Cardiac muscle cell (in vitro differentiated cells and primary cell): ENCODE measurements at regions not wholly inside any gene's neighbourhood (a gene's known extent, or its start where the extent isn't known, plus 50 kb on each side); places are given as distances from the start of the nearest gene placed in this dataset.

Experiments used
- DNase-seq, 2 donors: peaks; one replicate each; pipeline versions ENCODE4 v3.0.0 to v3.0.0-alpha.2; 2010 to 2017; ENCODE audit warnings: low read depth in 1 of 2, low spot score in 1 of 2
- H3K27ac ChIP-seq: fragments of 200-600 bp; sonication (generic); 2 replicates; pipeline ENCODE4 v1.5.1; 2016
- H3K27me3 ChIP-seq: fragments of 200-600 bp; sonication (generic); 2 replicates; pipeline ENCODE4 v1.6.0; 2016; ENCODE audit warnings: control low read depth
- H3K36me3 ChIP-seq: fragments of 200-600 bp; sonication (generic); 2 replicates; pipeline ENCODE4 v1.5.1; 2016; ENCODE audit warnings: control low read depth
- H3K4me1 ChIP-seq: fragments of 200-600 bp; sonication (generic); 2 replicates; pipeline ENCODE4 v1.8.1; 2017; ENCODE audit warnings: low read depth, mild to moderate bottlenecking, mixed run types
- H3K4me3 ChIP-seq: fragments of 200-600 bp; sonication (generic); 2 replicates; pipeline ENCODE4 v1.5.1; 2016; ENCODE audit warnings: mild to moderate bottlenecking
- H3K9me3 ChIP-seq: fragments of 200-600 bp; sonication (generic); 2 replicates; pipeline ENCODE4 v1.5.1; 2017; ENCODE audit warnings: low read depth, mild to moderate bottlenecking, control low read depth
- CTCF ChIP-seq: IDR thresholded peaks from 2 replicates; pipeline ENCODE4 v1.5.1; 2012; ENCODE audit warnings: low read depth, mild to moderate bottlenecking, low read length

- H3K27me3 ChIP-seq: no peaks in the 10 kb centered on the region
- no peaks in the 10 kb centered on the region for H3K9me3 ChIP-seq
- no peak overlapping the region for H3K4me3 ChIP-seq
- TF ChIP-seq CTCF: no peak
- peaks cover 4% of the 10 kb centered on the region for H3K4me1 ChIP-seq
- no peaks in the 10 kb centered on the region for H3K36me3 ChIP-seq
- H3K27ac ChIP-seq: no peak overlapping the region
- no peak for DNase-seq
These were observed 559.6 kb upstream of the ACO1 start for GRCh38 chr9:31824860-31825259.

GRCh38 chr9:31837211-31837610, 547.2 kb upstream of the ACO1 start:
- no peaks in the 10 kb centered on the region for H3K27me3 ChIP-seq
- no peak for TF ChIP-seq CTCF
- no peaks in the 10 kb centered on the region for H3K4me1 ChIP-seq
- DNase-seq: no peak
- no peaks in the 10 kb centered on the region for H3K36me3 ChIP-seq
- H3K4me3 ChIP-seq: no peak overlapping the region
- no peak overlapping the region for H3K27ac ChIP-seq
- no peaks in the 10 kb centered on the region for H3K9me3 ChIP-seq

DNA sequence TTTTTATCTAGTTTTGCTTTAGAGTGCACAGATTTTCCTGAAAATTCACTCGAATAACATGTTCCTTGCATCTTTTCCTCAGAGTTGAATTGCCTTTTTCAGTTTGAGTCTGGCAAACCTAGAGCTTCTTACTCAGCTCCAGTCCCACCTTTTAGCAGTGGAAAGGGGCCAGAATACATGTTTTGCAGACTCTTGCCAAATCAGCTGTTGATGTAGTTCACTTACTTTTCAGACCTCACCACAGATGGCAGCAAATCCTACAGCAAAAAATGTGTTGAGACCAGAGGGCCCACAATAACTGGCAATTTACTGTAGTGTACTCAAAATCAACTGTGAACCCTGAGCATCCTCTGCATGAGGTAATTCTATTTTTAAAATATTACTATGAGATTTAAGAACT, 545.2 kb upstream of the ACO1 start:
- Histone ChIP-seq H3K4me3 (no peak overlapping the region), H3K36me3 (no peaks in the 10 kb centered on the region), H3K27ac (no peak overlapping the region), H3K4me1 (no peaks in the 10 kb centered on the region), H3K27me3 (no peaks in the 10 kb centered on the region), H3K9me3 (no peaks in the 10 kb centered on the region)
- TF ChIP-seq CTCF: no peak
- DNase-seq: no peak

DNA sequence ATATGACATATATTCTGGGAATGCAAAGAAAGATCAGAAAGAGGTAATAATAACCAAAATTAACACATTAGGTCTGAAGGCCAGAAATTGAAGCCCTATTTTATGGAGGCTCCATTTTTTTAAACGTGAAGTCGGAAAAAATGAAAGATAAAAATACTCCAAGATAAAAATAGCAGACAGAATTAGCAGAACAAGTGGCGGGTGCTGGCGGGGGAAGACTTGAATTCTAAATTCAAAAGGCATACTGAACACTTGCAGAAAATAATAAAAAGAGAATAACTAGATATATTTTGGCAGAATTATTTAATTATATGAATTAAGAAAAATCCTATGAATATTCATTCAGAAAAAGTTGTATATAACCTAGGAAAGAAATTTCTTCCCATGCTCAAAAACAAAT, 543.7 kb upstream of the ACO1 start:
- H3K36me3 ChIP-seq: no peaks in the 10 kb centered on the region

GRCh38 chr9:31847963-31848362, 536.5 kb upstream of the ACO1 start:
- no peak overlapping the region for H3K4me3 ChIP-seq
- TF ChIP-seq CTCF: no peak
- H3K4me1 ChIP-seq: no peaks in the 10 kb centered on the region
- no peak overlapping the region for H3K27ac ChIP-seq
- no peaks in the 10 kb centered on the region for H3K36me3 ChIP-seq
- H3K27me3 ChIP-seq: no peaks in the 10 kb centered on the region
- DNase-seq: no peak
- H3K9me3 ChIP-seq: no peaks in the 10 kb centered on the region

More for the DNA sequence above, 543.7 kb upstream of the ACO1 start:
- H3K27me3 ChIP-seq: no peaks in the 10 kb centered on the region
- no peaks in the 10 kb centered on the region for H3K4me1 ChIP-seq
- H3K4me3 ChIP-seq: no peak overlapping the region
- no peak overlapping the region for H3K27ac ChIP-seq
- DNase-seq: no peak
- TF ChIP-seq CTCF: no peak
- H3K9me3 ChIP-seq: no peaks in the 10 kb centered on the region
